ENCODE measurements at regions not wholly inside any gene's neighbourhood (a gene's known extent, or its start where the extent isn't known, plus 50 kb on each side); places are given as distances from the start of the nearest gene placed in this dataset.

DNA sequence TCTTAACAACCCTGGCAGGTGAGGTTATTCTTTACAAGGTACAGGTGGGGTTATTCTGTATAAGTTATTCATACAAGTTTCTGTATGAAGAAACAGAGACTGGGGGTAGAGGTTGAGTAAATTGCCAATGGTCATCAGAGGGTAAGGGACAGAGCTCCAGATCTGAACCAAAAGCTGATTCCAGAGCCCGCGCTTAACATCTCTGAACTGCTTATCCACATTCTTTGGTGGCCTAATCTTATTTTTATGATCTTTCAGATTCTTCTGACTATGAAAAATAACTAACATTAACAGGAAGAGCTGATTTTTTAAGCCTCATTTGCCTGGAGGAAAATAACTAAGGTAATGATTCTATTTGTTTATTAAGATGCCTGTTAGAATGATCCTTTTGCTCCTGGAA, 63.9 kb upstream of the BARHL2 start:
- Histone ChIP-seq H3K27me3 (no peaks in the 10 kb centered on the region), H3K36me3 (no peaks in the 10 kb centered on the region), H3K27ac (no peak overlapping the region), H3K4me3 (no peak overlapping the region), H3K4me1 (no peaks in the 10 kb centered on the region), H3K9me3 (no peaks in the 10 kb centered on the region)
- no peak for DNase-seq (ENCODE audit: low spot score in 2 of 2)
- TF ChIP-seq, protein P1, sequence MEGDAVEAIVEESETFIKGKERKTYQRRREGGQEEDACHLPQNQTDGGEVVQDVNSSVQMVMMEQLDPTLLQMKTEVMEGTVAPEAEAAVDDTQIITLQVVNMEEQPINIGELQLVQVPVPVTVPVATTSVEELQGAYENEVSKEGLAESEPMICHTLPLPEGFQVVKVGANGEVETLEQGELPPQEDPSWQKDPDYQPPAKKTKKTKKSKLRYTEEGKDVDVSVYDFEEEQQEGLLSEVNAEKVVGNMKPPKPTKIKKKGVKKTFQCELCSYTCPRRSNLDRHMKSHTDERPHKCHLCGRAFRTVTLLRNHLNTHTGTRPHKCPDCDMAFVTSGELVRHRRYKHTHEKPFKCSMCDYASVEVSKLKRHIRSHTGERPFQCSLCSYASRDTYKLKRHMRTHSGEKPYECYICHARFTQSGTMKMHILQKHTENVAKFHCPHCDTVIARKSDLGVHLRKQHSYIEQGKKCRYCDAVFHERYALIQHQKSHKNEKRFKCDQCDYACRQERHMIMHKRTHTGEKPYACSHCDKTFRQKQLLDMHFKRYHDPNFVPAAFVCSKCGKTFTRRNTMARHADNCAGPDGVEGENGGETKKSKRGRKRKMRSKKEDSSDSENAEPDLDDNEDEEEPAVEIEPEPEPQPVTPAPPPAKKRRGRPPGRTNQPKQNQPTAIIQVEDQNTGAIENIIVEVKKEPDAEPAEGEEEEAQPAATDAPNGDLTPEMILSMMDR (IDR thresholded peaks at IDR 0.05): no peak
- intact Hi-C loops (cut with DNase I): no loop called here

GRCh38 chr1:90779573-90779972, 62.5 kb upstream of the BARHL2 start:
- TF ChIP-seq, protein P1 (IDR thresholded peaks at IDR 0.05): no peak
- no peak for DNase-seq (ENCODE audit: low spot score in 2 of 2)
- Histone ChIP-seq H3K27ac (no peak overlapping the region), H3K4me1 (no peaks in the 10 kb centered on the region), H3K4me3 (no peak overlapping the region), H3K27me3 (no peaks in the 10 kb centered on the region), H3K9me3 (no peaks in the 10 kb centered on the region), H3K36me3 (no peaks in the 10 kb centered on the region)
- intact Hi-C loops (cut with DNase I): no loop called here

DNA sequence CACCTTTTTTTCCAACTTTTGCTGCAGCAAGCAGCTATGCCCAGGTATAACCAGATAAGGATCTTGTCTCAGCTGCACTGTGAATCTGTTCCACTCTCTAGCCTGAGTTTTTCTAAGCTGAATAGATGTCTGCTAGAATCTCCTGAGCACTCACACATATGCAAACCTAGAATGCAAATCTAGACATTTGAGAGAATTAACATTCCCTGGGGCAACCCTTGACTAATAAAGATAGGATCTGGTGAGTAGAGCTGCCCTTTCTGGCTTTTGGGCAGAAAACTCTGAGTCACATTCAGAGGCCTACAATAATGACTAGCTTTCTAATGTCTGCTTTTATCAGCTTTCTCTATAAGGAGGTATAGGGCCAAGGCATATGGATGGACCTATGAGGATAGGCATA, 61.4 kb upstream of the BARHL2 start:
- Histone ChIP-seq H3K4me1 (no peaks in the 10 kb centered on the region), H3K9me3 (no peaks in the 10 kb centered on the region), H3K4me3 (no peak overlapping the region), H3K27ac (no peak overlapping the region), H3K36me3 (no peaks in the 10 kb centered on the region), H3K27me3 (no peaks in the 10 kb centered on the region)
- TF ChIP-seq, protein P1 (IDR thresholded peaks at IDR 0.05): no peak
- no peak for DNase-seq (ENCODE audit: low spot score in 2 of 2)
- intact Hi-C loops (cut with DNase I): no loop called here

GRCh38 chr1:90773812-90774211, 56.7 kb upstream of the BARHL2 start:
- Histone ChIP-seq H3K36me3 (no peaks in the 10 kb centered on the region), H3K27me3 (no peaks in the 10 kb centered on the region), H3K4me3 (no peak overlapping the region), H3K4me1 (no peaks in the 10 kb centered on the region), H3K9me3 (no peaks in the 10 kb centered on the region), H3K27ac (no peak overlapping the region)
- TF ChIP-seq, protein P1 (IDR thresholded peaks at IDR 0.05): no peak
- DNase-seq (ENCODE audit: low spot score in 2 of 2): no peak
- intact Hi-C loops (cut with DNase I): no loop called here

DNA sequence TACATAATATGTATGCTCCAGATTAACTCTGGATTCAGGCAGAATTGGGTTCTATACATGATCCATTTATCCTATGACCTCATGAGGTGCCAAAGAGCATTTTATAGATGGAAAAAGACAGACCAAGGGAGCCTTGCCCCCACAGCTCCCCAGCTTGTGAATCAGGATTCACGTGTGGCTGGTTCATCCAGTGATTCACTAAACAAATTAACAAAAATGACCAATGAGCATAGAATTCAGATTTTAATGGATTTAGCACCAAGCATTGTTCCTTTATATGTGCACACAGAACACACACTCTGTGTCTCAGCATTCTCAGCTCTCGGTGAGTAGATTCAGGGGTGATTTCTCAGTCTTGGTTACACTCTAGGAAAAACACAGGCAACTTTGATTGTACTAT, 51.7 kb upstream of the BARHL2 start:
- Histone ChIP-seq H3K27ac (no peak overlapping the region), H3K36me3 (no peaks in the 10 kb centered on the region), H3K4me1 (no peaks in the 10 kb centered on the region), H3K4me3 (no peak overlapping the region), H3K9me3 (no peaks in the 10 kb centered on the region), H3K27me3 (no peaks in the 10 kb centered on the region)
- DNase-seq (ENCODE audit: low spot score in 2 of 2): no peak
- TF ChIP-seq, protein P1 (IDR thresholded peaks at IDR 0.05): no peak
- intact Hi-C loops (cut with DNase I): no loop called here

- no peaks in the 10 kb centered on the region for H3K27me3 ChIP-seq
- H3K4me1 ChIP-seq: no peaks in the 10 kb centered on the region
- no peak overlapping the region for H3K27ac ChIP-seq
- no peaks in the 10 kb centered on the region for H3K9me3 ChIP-seq
- intact Hi-C loops (cut with DNase I): no loop called here
- no peak overlapping the region for H3K4me3 ChIP-seq
- no peaks in the 10 kb centered on the region for H3K36me3 ChIP-seq
- DNase-seq (ENCODE audit: low spot score in 2 of 2): no peak
- TF ChIP-seq, protein P1 (IDR thresholded peaks at IDR 0.05): no peak
Measured at GRCh38 chr1:90768098-90768497, 51.0 kb upstream of the BARHL2 start.
